ENCODE measurements at regions not wholly inside any gene's neighbourhood (a gene's known extent, or its start where the extent isn't known, plus 50 kb on each side); places are given as distances from the start of the nearest gene placed in this dataset.

DNA sequence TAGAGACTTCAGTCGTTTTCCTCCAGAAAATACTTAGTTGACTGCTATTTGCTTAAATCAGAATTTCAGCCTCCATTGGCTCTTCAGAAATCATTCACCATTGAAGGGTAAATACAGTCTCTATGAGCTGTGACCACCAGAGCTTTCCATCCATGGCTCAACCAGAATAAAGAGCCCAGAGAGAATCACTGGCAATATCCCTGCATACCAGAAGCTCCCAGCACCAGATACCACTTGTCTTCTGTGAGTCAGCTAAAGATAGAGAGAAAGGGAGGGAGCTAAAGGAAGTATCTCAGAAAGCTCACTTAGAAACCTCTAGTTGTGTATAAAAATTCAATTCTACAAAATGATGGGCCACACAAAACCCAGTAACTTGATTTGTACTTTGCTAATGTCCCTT, 115.2 kb upstream of the TMCO5A start:
- intact Hi-C loops (cut with micrococcal nuclease) = no loop called here
- H3K4me3 Mint-ChIP-seq = no peak overlapping the region
- H3K27ac Mint-ChIP-seq = no peak overlapping the region
- no peak for ATAC-seq
- ChIA-PET CTCF (no interaction called here), POLR2A (no interaction called here)
- no peaks in the 10 kb centered on the region for H3K9me3 Mint-ChIP-seq
- H3K27me3 Mint-ChIP-seq = no peaks in the 10 kb centered on the region
- TF ChIP-seq, protein P1, sequence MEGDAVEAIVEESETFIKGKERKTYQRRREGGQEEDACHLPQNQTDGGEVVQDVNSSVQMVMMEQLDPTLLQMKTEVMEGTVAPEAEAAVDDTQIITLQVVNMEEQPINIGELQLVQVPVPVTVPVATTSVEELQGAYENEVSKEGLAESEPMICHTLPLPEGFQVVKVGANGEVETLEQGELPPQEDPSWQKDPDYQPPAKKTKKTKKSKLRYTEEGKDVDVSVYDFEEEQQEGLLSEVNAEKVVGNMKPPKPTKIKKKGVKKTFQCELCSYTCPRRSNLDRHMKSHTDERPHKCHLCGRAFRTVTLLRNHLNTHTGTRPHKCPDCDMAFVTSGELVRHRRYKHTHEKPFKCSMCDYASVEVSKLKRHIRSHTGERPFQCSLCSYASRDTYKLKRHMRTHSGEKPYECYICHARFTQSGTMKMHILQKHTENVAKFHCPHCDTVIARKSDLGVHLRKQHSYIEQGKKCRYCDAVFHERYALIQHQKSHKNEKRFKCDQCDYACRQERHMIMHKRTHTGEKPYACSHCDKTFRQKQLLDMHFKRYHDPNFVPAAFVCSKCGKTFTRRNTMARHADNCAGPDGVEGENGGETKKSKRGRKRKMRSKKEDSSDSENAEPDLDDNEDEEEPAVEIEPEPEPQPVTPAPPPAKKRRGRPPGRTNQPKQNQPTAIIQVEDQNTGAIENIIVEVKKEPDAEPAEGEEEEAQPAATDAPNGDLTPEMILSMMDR (IDR thresholded peaks at IDR 0.05) = no peak
- H3K36me3 Mint-ChIP-seq (ENCODE audit: low read depth) = no peaks in the 10 kb centered on the region
- DNase-seq = no peak
- no peaks in the 10 kb centered on the region for H3K4me1 Mint-ChIP-seq (ENCODE audit: low read depth)

DNA sequence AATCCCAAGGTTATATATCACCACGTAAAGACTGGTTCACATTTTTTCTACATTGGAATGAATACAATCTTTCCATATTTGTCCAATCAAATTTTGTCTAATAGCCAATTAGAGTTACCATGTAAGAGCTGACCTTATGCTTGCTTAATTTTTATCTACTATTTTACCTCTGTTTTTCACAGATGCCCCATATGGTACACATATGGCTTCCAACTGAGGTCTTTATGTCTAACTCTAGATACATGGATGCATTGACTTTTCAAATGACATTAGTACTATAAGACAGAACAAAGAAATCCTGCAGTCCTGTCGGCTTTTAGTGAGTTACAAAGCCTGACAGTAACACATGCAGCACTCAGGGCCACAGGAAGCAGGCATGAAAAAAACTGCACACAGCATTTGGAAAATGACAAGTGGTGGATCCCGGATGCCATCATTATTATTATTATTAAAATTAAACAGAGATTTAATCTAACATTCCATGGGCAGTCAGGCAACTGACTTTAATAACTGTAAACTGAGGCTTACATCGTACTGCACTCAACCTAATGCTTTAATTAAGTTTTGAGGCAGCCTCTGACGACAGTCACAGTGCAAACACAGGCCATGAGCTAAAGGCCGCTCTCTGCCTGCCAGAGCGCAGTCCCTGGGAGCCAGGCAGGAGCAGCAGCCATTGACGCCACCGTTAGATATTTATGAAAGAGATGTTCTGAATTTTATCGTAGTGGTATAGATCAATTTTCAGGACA, 113.9 kb upstream of the TMCO5A start:
- ATAC-seq = no peak
- no peaks in the 10 kb centered on the region for H3K9me3 Mint-ChIP-seq
- no peak overlapping the region for H3K4me3 Mint-ChIP-seq
- no peaks in the 10 kb centered on the region for H3K36me3 Mint-ChIP-seq (ENCODE audit: low read depth)
- ChIA-PET CTCF (no interaction called here), POLR2A (no interaction called here)
- peaks cover 3% of the 10 kb centered on the region for H3K27me3 Mint-ChIP-seq
- no peaks in the 10 kb centered on the region for H3K4me1 Mint-ChIP-seq (ENCODE audit: low read depth)
- TF ChIP-seq, protein P1 (IDR thresholded peaks at IDR 0.05) = no peak
- no peak overlapping the region for H3K27ac Mint-ChIP-seq
- intact Hi-C loops (cut with micrococcal nuclease) = no loop called here
- no peak for DNase-seq

DNA sequence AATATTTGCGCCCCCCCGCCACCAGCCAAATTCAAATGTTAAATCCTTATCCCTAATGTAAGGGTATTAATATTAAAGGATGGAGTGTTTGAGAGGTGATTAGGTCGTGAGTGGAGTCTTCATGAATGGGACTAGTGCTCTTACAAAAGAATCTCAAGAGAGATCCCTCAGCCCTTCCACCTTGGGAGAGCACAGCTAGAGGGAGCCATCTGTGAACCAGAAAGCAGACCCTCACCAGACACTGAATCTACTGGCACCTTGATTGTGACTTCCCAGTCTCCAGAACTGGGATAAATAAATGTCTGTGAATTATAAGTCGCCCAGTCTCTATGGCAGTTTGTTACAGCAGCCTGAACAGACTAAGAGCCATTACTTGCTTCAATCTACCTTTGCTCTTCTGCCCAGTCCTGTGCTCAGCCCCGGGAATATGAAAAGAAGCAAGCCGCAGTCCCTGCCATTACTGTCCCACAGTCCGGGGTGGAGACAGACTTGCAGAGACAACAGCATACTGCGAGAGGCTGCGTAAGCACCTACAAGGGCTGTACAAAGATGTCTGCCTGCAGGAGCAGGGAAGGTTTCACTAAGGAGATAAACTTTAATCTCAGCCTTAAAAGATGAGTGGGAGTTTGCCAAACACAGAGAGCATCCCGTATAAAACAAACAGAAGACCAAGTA, 110.7 kb upstream of the TMCO5A start:
- Mint-ChIP-seq H3K4me1 (ENCODE audit: low read depth) (no peaks in the 10 kb centered on the region), H3K27me3 (peaks cover 9% of the 10 kb centered on the region), H3K9me3 (no peaks in the 10 kb centered on the region), H3K36me3 (ENCODE audit: low read depth) (no peaks in the 10 kb centered on the region), H3K4me3 (no peak overlapping the region), H3K27ac (no peak overlapping the region)
- DNase-seq (no peak), ATAC-seq (no peak)
- CTCF ChIA-PET = no interaction called here
- POLR2A ChIA-PET = no interaction called here
- TF ChIP-seq, protein P1 (IDR thresholded peaks at IDR 0.05) = no peak
- intact Hi-C loops (cut with micrococcal nuclease) = no loop called here

DNA sequence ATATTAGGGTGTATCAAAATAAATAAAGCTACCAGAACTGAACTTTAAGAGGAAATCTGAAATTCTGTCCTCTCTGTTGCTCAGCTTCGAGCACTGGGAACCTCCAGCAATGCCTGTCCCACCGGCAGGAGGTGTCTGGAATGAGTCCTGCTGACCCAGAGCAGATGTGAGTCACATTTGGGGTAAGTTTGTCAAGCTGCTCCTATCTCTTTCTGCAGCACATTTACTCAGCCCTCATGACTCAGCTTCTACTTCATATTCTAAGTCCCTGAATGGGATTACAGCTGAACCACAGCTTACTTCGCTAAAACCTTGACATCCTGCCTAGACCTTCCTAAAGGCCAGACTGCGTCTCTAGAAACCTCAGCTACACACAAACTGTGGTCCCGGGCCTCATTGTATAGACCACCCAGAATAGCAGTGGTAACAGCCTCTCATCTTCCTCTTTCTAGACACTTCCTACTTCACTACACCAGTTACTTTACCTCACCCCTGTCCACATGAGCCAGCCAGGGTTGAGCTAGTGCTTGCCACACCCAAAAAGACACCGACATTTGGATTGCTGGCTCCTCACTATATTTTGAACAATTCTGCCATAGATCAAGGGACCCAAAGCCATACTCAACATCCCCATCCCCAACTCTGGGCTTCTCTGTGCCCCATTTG, 109.6 kb upstream of the TMCO5A start:
- intact Hi-C loops (cut with micrococcal nuclease) = no loop called here
- TF ChIP-seq, protein P1 (IDR thresholded peaks at IDR 0.05) = no peak
- Mint-ChIP-seq H3K27me3 (peaks cover 9% of the 10 kb centered on the region), H3K4me1 (ENCODE audit: low read depth) (no peaks in the 10 kb centered on the region), H3K36me3 (ENCODE audit: low read depth) (no peaks in the 10 kb centered on the region), H3K4me3 (no peak overlapping the region), H3K27ac (no peak overlapping the region), H3K9me3 (no peaks in the 10 kb centered on the region)
- no peak for ATAC-seq
- POLR2A ChIA-PET = no interaction called here
- DNase-seq = no peak
- CTCF ChIA-PET = no interaction called here

DNA sequence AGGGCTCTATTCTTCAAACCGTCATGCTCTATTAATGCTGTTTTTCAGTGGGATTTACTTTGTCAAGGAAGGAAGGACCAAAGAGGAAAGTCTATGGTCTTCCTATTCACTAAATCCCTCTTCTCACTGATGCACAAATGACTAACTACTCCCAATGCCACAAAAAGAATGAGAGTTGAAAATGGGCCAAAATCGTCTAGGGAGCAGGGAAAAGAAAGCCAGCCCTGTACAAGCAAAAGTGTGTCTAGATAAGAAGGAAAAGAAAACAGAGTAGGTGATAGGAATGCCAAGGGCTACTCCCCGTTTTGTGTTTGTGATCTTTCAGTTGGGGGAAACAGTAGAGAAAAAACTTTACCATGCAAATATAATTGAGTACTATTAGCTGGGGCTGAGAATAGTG, 97.2 kb upstream of the TMCO5A start:
- Mint-ChIP-seq H3K4me3 (no peak overlapping the region), H3K27ac (no peak overlapping the region), H3K36me3 (ENCODE audit: low read depth) (no peaks in the 10 kb centered on the region), H3K4me1 (ENCODE audit: low read depth) (no peaks in the 10 kb centered on the region), H3K27me3 (no peaks in the 10 kb centered on the region), H3K9me3 (peaks cover 4% of the 10 kb centered on the region)
- ChIA-PET CTCF (no interaction called here), POLR2A (no interaction called here)
- intact Hi-C loops (cut with micrococcal nuclease) = no loop called here
- ATAC-seq (no peak), DNase-seq (no peak)
- TF ChIP-seq, protein P1 (IDR thresholded peaks at IDR 0.05) = no peak
